GM12874 (cell line): ENCODE measurements at regions not wholly inside any gene's neighbourhood (a gene's known extent, or its start where the extent isn't known, plus 50 kb on each side); places are given as distances from the start of the nearest gene placed in this dataset.

Experiments
- TF ChIP-seq, protein P1 (sequence below): IDR thresholded peaks from 2 replicates; pipeline ENCODE4 v1.5.1; 2011; ENCODE audit warnings: low read depth, mild to moderate bottlenecking, control low read depth, low read length, moderate library complexity; ENCODE audit not compliant: insufficient read depth

- TF ChIP-seq, protein P1, sequence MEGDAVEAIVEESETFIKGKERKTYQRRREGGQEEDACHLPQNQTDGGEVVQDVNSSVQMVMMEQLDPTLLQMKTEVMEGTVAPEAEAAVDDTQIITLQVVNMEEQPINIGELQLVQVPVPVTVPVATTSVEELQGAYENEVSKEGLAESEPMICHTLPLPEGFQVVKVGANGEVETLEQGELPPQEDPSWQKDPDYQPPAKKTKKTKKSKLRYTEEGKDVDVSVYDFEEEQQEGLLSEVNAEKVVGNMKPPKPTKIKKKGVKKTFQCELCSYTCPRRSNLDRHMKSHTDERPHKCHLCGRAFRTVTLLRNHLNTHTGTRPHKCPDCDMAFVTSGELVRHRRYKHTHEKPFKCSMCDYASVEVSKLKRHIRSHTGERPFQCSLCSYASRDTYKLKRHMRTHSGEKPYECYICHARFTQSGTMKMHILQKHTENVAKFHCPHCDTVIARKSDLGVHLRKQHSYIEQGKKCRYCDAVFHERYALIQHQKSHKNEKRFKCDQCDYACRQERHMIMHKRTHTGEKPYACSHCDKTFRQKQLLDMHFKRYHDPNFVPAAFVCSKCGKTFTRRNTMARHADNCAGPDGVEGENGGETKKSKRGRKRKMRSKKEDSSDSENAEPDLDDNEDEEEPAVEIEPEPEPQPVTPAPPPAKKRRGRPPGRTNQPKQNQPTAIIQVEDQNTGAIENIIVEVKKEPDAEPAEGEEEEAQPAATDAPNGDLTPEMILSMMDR, result no peak
Measured at GRCh38 chr10:64109926-64110495, 588.8 kb downstream of the REEP3 start.

DNA sequence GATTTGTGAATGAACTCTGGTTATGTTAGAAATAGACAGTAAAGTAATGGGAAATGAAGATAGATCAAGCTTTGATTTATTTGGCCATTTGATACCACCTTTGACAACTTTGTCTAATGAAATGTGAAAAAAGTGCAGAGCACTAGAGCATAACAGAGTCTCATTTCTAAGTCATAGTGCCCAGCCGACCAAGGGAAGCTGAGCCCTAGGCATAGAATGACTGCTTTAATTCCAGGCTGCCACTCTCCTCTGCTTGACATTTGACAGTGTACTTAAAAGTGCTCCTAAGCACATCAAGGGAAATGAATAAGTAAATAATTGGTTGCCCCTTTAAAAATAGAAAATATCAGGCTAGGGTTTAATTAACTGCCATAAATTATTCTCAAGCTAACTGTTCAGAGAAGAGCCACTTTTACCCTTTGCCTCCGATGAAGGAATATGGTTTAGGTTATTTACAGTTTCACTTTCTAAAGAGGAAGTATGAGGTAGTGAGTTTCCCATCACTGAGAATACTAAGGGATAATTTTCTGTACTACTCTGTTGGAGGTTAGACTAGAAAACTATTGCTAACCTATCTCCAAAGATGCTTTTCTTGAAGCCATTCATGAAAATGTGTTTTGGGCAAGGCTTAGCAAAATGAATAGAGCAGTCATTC is 591.6 kb downstream of the REEP3 start:
- TF ChIP-seq, protein P1, result no peak

- TF ChIP-seq, protein P1, result no peak
Measured at GRCh38 chr10:64113375-64113774, 592.2 kb downstream of the REEP3 start.

GRCh38 chr10:64113792-64114191 is 592.6 kb downstream of the REEP3 start:
- TF ChIP-seq, protein P1, result no peak

DNA sequence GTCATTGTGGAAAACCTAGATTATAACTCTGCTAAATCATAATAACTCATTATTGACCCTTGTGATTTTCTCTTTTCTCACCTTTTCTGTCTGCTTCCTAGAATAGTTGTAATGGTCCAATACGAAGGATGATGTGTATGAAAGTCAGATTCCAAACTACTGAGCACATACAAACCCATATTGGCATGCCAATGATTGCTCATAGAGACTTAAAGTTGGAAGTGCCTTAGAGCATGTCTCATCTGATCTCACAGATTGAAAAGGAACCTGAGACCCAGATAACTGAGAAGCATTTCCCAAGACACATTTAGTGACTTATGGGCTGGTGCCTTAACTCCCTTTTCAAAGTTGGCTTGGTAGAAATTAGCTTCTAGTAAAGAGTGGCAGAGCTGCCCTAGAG is 594.3 kb downstream of the REEP3 start:
- TF ChIP-seq, protein P1, result no peak

DNA sequence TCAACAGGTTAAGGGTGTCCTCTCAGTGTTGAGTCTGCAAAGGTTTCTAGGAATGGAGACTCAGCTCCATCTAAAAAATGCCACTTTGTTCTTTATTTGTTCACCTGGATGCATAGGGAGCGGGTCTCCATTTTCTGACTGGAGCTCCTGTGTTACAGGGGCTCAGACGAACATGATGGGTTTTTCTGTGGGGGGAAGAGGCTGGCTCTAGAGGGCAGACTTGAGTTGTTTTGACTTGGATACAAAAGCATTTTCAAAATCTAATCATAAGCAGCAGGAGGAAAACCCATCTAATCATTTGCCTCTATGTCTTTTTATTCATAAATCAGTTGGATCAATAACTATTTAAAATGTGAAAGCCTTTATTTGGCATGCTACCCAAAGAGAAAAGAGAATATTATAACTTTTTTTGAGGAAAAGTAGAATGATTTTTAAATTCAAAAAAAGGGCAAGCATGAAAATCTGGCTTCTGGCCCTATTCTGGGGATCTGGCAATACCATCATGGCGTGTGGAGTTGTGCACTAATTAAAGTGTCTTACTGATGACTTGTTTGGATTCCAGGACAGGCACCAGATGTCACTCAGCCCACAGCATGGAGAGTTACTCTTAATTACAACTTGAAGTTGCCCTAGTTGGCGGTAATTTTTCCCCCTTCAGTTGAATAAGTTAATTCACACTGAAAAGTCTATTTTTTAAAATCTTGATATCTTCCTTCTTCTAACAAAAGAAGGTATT is 594.9 kb downstream of the REEP3 start:
- TF ChIP-seq, protein P1, result peak; percentile 50

- TF ChIP-seq, protein P1, result no peak
Measured at GRCh38 chr10:64116707-64117106, 595.5 kb downstream of the REEP3 start.
